ENCODE measurements at regions not wholly inside any gene's neighbourhood (a gene's known extent, or its start where the extent isn't known, plus 50 kb on each side); places are given as distances from the start of the nearest gene placed in this dataset.

DNA sequence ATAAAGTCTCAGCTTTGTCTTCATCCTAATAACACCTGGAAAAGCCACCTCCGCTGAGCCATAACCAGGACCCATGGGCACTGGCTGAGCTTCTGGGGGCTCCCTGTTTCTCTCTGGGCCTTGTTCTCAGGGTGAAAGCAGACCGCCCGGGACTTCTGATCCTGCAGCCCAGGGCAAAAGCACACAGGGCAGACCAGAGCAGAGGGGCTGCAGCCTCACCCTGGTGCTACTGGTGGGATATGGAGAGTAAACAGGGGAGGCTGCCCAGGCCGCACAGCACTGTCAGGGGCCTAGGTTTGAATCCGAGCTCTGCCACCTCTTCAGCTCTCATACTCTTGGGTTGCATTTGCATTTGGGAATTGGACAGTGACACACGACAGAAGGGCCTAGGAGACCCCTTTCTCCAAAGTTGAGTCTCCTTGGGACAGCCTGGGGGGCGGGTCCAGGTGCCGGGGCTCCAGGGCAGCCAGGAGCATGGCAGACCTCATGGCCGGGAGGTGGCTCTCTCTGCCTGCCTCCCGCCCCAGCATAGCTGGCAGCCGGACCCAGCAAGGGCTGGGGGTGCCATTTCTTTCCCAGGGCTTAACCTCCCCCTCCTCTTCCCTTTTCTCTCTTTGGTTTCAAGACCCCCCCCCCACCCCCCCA lies 164.9 kb downstream of the INHBB start:
- CTCF ChIA-PET (ENCODE audit: low intra/inter-chr PET ratio) = no interaction called here
- Histone ChIP-seq H3K79me2 (ENCODE audit: control insufficient read depth, insufficient read depth, low read length) (no peaks in the 10 kb centered on the region), H3K9me1 (ENCODE audit: control insufficient read depth, insufficient read depth, low read length) (no peaks in the 10 kb centered on the region), H3K9me3 (replicated peaks; ENCODE audit: control insufficient read depth, insufficient read depth, low read depth, low read length) (no peaks in the 10 kb centered on the region), H3K27ac (ENCODE audit: extremely low read depth, low read depth, low read length) (no peak overlapping the region), H2AFZ (ENCODE audit: low read depth, low read length) (no peak overlapping the region), H3K4me2 (ENCODE audit: insufficient read depth, low read length) (no peak overlapping the region), H3K9ac (ENCODE audit: insufficient read depth in 1 of 2, low read depth in 2 of 2, low read length in 2 of 2) (no peak overlapping the region), H4K20me1 (replicated peaks; ENCODE audit: control insufficient read depth, insufficient read depth, low read length) (no peaks in the 10 kb centered on the region; the same call in 1 of the 2 replicates), H3K4me1 (replicated peaks in 1 of 2; ENCODE audit: control insufficient read depth in 2 of 2, insufficient read depth in 2 of 2, low read length in 2 of 2) (no peaks in the 10 kb centered on the region), H3K4me3 (no peak overlapping the region), H3K36me3 (ENCODE audit: control insufficient read depth, insufficient read depth, low read length) (no peaks in the 10 kb centered on the region), H3K27me3 (ENCODE audit: control insufficient read depth in 2 of 2, insufficient read depth in 2 of 2, low read length in 2 of 2) (peaks cover 3 to 52% of the 10 kb centered on the region in 2 experiments)
- POLR2A ChIA-PET = interaction anchor here (1.2 kb wide), 1 partner anchor 50 kb away, joined by 5 read pairs; no protein-coding TSS in a partner anchor
- TF ChIP-seq, protein P1, sequence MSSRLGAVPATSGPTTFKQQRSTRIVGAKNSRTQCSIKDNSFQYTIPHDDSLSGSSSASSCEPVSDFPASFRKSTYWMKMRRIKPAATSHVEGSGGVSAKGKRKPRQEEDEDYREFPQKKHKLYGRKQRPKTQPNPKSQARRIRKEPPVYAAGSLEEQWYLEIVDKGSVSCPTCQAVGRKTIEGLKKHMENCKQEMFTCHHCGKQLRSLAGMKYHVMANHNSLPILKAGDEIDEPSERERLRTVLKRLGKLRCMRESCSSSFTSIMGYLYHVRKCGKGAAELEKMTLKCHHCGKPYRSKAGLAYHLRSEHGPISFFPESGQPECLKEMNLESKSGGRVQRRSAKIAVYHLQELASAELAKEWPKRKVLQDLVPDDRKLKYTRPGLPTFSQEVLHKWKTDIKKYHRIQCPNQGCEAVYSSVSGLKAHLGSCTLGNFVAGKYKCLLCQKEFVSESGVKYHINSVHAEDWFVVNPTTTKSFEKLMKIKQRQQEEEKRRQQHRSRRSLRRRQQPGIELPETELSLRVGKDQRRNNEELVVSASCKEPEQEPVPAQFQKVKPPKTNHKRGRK (tag; IDR thresholded peaks at IDR 0.05) = no peak
- TF ChIP-seq, protein P2, sequence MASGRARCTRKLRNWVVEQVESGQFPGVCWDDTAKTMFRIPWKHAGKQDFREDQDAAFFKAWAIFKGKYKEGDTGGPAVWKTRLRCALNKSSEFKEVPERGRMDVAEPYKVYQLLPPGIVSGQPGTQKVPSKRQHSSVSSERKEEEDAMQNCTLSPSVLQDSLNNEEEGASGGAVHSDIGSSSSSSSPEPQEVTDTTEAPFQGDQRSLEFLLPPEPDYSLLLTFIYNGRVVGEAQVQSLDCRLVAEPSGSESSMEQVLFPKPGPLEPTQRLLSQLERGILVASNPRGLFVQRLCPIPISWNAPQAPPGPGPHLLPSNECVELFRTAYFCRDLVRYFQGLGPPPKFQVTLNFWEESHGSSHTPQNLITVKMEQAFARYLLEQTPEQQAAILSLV (tag; IDR thresholded peaks at IDR 0.05) = no peak
- TF ChIP-seq ILK (tag; IDR thresholded peaks at IDR 0.05; ENCODE audit: borderline replicate concordance, low read depth) (no peak), ZC3H8 (IDR thresholded peaks at IDR 0.05) (no peak), ELF1 (tag; IDR thresholded peaks at IDR 0.05) (no peak)
- WGBS (ENCODE audit: insufficient coverage, low coverage, missing lambda C conversion rate) = 2% methylated on average over 9 of the region's 11 CpGs
- intact Hi-C loops (cut with micrococcal nuclease) = no loop called here
- ATAC-seq (no peak), FAIRE-seq (no peak), DNase-seq (ENCODE audit: extremely low read depth in 1 of 4, low spot score in 3 of 4) (no peak)
- in situ Hi-C loops (cut with MboI) = no loop called here
- BruUV-seq (replicated peaks) = no TSS peak
